ENCODE measurements at regions not wholly inside any gene's neighbourhood (a gene's known extent, or its start where the extent isn't known, plus 50 kb on each side); places are given as distances from the start of the nearest gene placed in this dataset.
"Not testable (repeated sequence)": the region's sequence is repeated elsewhere in the genome, so short reads cannot be mapped to it uniquely, and the experiment has no call there.

- DNase-seq, result no peak
Measured at GRCh38 chr22:49470741-49471503, 356.8 kb downstream of the BRD1 start.

DNA sequence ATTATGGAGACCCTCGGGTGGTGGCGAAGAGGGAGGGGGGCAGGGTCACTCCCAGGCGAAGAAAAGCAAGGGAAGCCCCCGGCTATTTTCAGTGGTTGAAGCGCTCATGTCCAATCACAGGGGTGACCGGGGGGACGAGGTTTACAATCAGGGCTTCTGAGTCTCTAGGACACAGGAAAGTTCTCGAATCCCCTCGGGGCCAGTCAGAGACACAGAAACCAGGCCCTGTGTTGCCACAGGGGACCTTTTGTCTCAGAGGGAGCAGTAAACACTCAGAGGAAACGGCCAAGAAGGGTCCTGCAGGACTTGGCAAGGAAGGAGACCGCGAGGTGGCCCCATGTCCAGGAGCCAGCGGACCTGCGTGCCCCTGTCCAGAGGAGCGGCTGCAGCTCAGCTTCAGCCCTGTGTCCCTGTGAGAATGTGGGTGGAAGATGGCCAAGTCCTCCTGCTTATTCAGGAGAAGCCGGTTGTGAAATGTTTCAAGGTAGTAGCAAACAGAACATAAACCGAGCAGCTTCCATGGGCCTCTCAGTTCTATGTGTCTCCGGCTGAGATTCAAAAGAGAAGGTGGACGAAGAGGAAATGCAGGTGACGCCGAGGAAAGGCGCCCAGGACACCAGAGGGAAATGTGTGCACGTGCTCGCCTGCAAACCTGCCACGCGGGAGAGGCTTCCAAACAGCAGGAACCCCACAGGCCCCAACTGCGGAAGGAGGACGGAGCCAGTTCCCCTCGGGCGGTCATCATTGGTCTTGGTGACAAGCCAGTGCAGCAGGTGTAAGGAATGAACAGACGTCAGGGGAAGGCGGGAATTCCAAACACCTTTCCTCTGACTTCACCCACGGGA, 357.6 kb downstream of the BRD1 start:
- DNase-seq, result no peak

DNA sequence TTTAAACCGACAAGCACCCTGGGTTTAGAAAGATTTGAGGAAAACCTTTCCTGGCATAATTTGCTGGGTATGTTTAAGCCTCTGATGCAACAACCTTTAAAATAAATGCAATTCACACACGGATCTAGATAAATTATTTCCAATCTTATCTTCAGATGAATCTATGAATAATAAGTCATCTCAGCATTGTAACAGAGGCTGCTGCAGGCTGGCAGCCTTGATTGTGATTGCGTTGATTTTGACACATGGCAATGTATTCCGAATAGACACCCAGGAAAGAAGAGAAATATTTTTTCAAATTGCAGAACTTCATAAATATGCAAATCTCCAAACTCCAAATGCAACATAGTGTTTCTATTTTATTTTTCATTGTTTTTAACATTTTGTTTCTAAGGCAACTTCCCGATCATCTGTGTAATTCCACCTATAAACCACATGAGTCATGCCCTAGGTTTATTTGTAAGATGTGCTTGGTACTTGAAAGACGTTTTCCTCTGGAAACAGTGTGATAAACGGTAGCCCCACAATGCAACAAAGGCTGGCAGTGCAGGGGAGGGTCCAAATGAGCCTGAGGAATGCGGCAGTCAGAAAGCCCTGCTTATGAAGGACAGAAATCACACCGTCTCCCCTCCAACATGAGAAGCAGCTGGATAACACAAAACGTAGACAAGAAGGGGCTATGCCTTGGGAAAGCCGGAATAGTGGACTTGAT, 359.0 kb downstream of the BRD1 start:
- no peak for DNase-seq

GRCh38 chr22:49466878-49467595, 360.6 kb downstream of the BRD1 start:
- DNase-seq, result no peak

DNA sequence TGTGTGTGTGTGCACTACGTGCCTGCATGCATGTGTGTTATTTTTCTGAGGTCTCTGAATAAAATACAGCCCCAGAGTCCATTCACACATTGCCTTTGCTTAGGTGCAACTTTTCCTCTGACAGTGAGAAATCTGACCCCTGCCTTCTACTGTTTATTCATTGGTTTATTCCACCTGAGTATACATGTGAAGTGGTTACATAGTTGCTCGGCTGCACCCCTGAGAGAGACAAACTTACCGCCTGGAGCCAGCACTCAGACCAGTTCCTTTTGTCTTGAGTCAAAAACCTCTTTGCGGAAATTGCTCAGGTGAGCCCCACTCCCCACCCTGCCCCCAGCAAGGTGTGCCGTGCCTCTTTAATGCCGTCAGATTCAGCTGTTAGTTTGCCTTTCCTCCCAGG, 363.6 kb downstream of the BRD1 start:
- no peak for DNase-seq

- no peak for DNase-seq
Measured at GRCh38 chr22:49462795-49463194, 364.9 kb downstream of the BRD1 start.

- DNase-seq, result no peak
Measured at GRCh38 chr22:49462291-49462690, 365.4 kb downstream of the BRD1 start.

GRCh38 chr22:49461674-49462073, 366.0 kb downstream of the BRD1 start:
- DNase-seq, result no peak

DNA sequence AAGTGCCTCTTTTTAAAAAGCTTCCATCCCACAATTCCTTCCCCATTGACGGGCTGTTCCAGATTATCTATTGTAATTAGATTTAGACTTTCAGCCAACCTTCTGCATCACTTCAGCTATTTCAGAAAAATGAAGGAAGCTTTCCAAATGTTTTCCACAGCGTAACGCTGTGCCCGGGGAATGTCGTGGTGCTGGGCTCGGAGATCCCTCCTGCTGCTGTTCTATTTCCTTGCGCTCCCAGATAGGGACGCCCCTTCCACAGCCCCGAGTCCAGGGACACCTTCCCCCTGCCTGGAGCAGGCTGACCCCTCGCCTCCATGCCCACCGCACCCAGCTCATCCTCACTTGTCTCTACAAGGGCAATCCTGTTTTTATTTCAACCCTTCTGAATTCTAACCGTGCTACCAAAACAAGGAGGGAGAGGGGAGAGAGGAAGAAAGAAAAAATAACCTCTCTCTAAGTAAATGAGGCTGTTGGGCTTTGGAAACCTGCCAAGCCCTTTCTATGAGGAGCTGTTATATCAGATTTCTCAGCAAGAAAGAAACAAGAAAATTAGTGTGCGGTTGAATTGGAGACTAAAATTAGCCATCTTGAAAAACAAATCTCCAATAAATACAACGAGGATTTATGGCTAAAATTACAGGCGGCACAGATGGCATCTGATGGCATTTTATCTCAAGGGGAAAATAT, 366.9 kb downstream of the BRD1 start:
- DNase-seq, result no peak

- no peak for DNase-seq
Measured at GRCh38 chr22:49460091-49460490, 367.6 kb downstream of the BRD1 start.

- no peak for DNase-seq
Measured at GRCh38 chr22:49458708-49459099, 369.0 kb downstream of the BRD1 start.

DNA sequence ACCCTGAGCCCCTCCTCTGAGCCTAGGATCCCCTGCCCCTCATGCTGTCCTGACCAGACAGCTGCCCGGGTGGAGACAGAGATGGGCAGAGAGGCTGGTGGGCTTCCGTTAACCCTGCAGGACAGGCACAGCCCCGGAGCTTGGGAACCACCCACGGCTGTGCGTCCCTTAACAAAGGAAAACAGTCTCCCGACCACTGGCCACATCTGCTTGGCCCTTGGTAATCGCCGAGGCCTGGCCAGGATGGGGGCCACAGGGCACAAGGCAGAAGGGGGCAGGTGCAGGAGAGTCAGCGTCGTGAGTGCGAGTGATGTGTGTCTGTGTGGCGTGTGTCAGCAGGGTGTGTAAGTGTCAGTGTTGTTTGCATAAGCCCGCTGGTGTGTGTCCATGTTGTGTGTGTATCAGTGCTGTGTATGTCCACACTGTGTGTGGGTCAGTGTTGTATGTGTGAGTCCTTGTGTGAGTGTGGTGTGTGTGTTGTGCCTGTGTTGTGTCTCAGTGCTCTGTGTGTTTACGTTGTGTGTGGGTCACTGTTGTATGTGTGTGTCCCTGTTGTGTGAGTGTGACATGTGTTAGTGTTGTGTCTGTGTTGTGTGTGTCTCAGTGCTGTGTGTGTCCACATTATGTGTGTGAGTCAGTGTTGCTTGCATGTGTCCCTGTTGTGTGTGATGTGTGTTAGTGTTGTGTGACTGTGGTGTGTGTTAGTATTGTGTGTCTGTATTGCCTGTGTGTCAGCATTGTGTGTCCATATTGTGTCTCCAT, 369.5 kb downstream of the BRD1 start:
- DNase-seq, result no peak

DNA sequence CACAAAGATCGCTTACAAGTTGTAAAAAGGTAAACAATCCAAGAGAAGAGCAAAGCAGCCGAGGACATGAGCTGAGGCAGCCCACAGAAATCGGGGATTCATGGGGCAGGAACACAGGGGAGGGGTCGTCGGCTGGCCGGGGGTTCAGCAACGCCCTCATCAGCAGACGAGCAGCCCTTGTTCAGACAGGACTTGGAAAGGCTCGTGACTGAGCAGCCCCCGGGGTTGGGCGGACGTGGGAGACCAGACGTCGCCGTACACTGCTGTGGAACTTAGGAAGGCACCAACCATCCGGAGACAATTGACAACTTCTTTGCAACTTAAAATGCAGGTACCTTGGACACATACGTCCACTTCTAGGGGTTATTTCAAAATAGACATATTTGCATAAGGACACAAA, 370.5 kb downstream of the BRD1 start:
- DNase-seq, result no peak

- DNase-seq, result no peak
Measured at GRCh38 chr22:49455595-49455994, 372.1 kb downstream of the BRD1 start.

- DNase-seq, result no peak
Measured at GRCh38 chr22:49454726-49455125, 372.9 kb downstream of the BRD1 start.

DNA sequence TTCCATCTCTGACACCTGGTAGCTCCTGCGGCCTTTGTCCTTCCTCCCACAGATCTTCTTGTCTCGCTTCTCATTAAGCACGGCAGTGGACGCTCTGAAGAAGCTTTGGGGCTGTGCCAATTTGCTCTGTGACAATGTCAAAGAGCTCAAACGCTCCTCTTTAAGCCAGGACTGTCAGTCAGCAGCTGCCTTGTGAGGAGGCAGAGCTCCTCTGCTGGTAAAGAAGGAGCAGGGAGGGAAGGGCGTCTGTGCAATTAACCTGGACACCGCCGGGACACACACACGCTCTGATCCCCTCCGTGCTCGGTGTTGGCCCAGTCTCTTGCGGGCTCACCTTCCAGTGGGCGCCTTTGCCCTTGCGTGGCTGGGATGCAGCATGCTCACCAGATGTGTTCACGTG, 373.9 kb downstream of the BRD1 start:
- no peak for DNase-seq

GRCh38 chr22:49453019-49453418, 374.7 kb downstream of the BRD1 start:
- DNase-seq, result not testable (repeated sequence)

GRCh38 chr22:49452362-49452946, 375.2 kb downstream of the BRD1 start:
- DNase-seq, result no peak

GRCh38 chr22:49451070-49451840, 376.4 kb downstream of the BRD1 start:
- DNase-seq, result no peak

DNA sequence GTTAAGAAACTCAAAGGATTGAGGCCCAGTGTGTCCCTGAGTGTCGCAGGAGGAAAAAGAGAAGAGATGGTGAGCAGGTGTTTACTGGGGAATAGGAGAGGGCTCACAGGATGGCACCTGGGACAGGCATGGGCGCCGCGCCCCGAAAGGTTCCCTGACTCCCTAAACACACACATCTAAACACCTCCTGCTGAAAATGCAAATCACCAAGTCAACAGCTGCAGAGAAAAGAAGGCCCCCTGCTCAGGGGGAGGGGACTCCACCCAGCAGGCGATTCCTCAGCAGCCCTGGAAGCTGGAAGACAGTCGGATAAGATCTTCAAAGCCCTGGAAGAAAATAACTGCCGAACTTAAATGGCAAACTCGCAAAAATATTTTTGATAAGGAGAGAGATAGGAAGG, 377.2 kb downstream of the BRD1 start:
- DNase-seq, result no peak
